HepG2 (cell line): ENCODE measurements at regions not wholly inside any gene's neighbourhood (a gene's known extent, or its start where the extent isn't known, plus 50 kb on each side); places are given as distances from the start of the nearest gene placed in this dataset.

Source experiments
- ATAC-seq: fragments of 200-7000 bp; cut with Tn5 transposase; 3 replicates; pipeline ENCODE4 v1.9.1; 2020; ENCODE audit warnings: mild to moderate bottlenecking, moderate library complexity
- BruUV-seq: library from RNA; stranded (reverse); fragments of 400-500 nt; replicated peaks from 2 replicates; lab custom pipeline; 2021; lab: Mats Ljungman, UMichigan
- CTCF ChIA-PET: fragments of 300-600 bp; formaldehyde crosslinking; extraction: SDS; loops from one replicate; lab custom pipeline; 2021; ENCODE audit warnings: low total read pairs, inconsistent platforms, low intra/inter-chr PET ratio; lab: Yijun Ruan, JAX
- POLR2A ChIA-PET: fragments of 350-600 bp; sonication (Branson Sonifier 250); formaldehyde crosslinking; loops from one replicate; lab custom pipeline; 2020; ENCODE audit warnings: antibody characterized with exemption, inconsistent platforms; lab: Yijun Ruan, JAX
- DNase-seq: peaks from one replicate; pipeline ENCODE4 v3.0.0-alpha.2; 2015; ENCODE audit warnings: low spot score
- FAIRE-seq: peaks from 3 replicates; lab custom pipeline; 2011; peaks lifted over from hg19 to GRCh38; lab: Jason Lieb, UNC
- H2AFZ ChIP-seq: one replicate; pipeline ENCODE4 v1.6.1; 2011; ENCODE audit warnings: low read length, inconsistent platforms
- H3K27ac ChIP-seq: fragments of 300-600 bp; 3 replicates; pipeline ENCODE4 v1.8.0; 2011; ENCODE audit warnings: mixed run types, mild to moderate bottlenecking, mixed read lengths, low read length, inconsistent platforms; ENCODE audit not compliant: insufficient read depth; ENCODE audit errors: extremely low read length
- H3K27me3 ChIP-seq, 2 experiments: fragments of 200-600 bp in 1 of 2; 2 replicates in 1 of 2; 3 replicates in 1 of 2; pipeline versions ENCODE4 v1.6.0 to v1.8.0; 2011; ENCODE audit warnings: low read length in 2 of 2, mild to moderate bottlenecking in 2 of 2, moderate library complexity in 2 of 2, inconsistent platforms in 1 of 2; ENCODE audit not compliant: insufficient read depth in 2 of 2, control insufficient read depth in 1 of 2
- H3K36me3 ChIP-seq, 2 experiments: fragments of 200-600 bp in 1 of 2; replicated peaks in 1 of 2; 2 replicates in 1 of 2; 3 replicates in 1 of 2; pipeline versions ENCODE4 v1.5.1 to v1.8.0; 2011; ENCODE audit warnings: low read length in 2 of 2, inconsistent platforms in 1 of 2; ENCODE audit not compliant: insufficient read depth in 2 of 2, control insufficient read depth in 1 of 2
- H3K4me1 ChIP-seq: 2 replicates; pipeline ENCODE4 v1.5.1; 2012; ENCODE audit warnings: low read length, inconsistent platforms; ENCODE audit not compliant: insufficient read depth
- H3K4me2 ChIP-seq: 2 replicates; pipeline ENCODE4 v1.6.0; 2011; ENCODE audit warnings: low read depth, low read length, inconsistent platforms
- H3K4me3 ChIP-seq, 3 experiments: fragments of 200-600 bp in 1 of 3; sonication (generic), shearing (Covaris generic) in 1 of 3; replicated peaks in 1 of 3; 2 replicates each; pipeline ENCODE4 v1.5.1; 2011 to 2016; ENCODE audit warnings: low read length in 3 of 3, inconsistent platforms in 2 of 3, low read depth in 2 of 3, mild to moderate bottlenecking in 2 of 3, control low read depth in 1 of 3, mixed read lengths in 1 of 3; ENCODE audit not compliant: insufficient read depth in 1 of 3
- H3K79me2 ChIP-seq: one replicate; pipeline ENCODE4 v1.6.1; 2011; ENCODE audit warnings: low read length, inconsistent platforms; ENCODE audit not compliant: insufficient read depth
- H3K9ac ChIP-seq: 2 replicates; pipeline ENCODE4 v1.6.0; 2011; ENCODE audit warnings: mild to moderate bottlenecking, low read depth, low read length, inconsistent platforms; ENCODE audit not compliant: insufficient read depth
- H3K9me3 ChIP-seq: 2 replicates; pipeline ENCODE4 v1.5.1; 2012; ENCODE audit warnings: mild to moderate bottlenecking, low read length
- H4K20me1 ChIP-seq: 2 replicates; pipeline ENCODE4 v1.6.0; 2011; ENCODE audit warnings: inconsistent platforms, mild to moderate bottlenecking, low read length, moderate library complexity; ENCODE audit not compliant: insufficient read depth
- GFI1 ChIP-seq: sonication (generic); formaldehyde crosslinking; IDR thresholded peaks from 2 replicates; pipeline ENCODE4 v1.5.0; 2020; ENCODE audit warnings: missing genetic modification reagents, mild to moderate bottlenecking, borderline replicate concordance
- MAFF ChIP-seq: IDR thresholded peaks from 2 replicates; pipeline ENCODE4 v1.6.1; 2011; ENCODE audit warnings: low read depth, low read length, improper control_type of control experiment
- MAFK ChIP-seq, 2 experiments: IDR thresholded peaks in 1 of 2; conservative IDR thresholded peaks in 1 of 2; 2 replicates each; pipeline ENCODE4 v1.6.1; 2011; ENCODE audit warnings: improper control_type of control experiment in 2 of 2, low read length in 2 of 2
- SOX13 ChIP-seq, 3 experiments: fragments of 450-650 bp in 1 of 3; sonication (generic) in 1 of 3; formaldehyde crosslinking in 1 of 3; IDR thresholded peaks in 2 of 3; conservative IDR thresholded peaks in 1 of 3; 2 replicates each; pipeline versions ENCODE4 v1.5.0 to v1.6.1; 2016 to 2020; ENCODE audit warnings: antibody characterized with exemption in 1 of 3, mild to moderate bottlenecking in 1 of 3, missing compliant biosample characterization in 1 of 3, missing genetic modification reagents in 1 of 3, moderate library complexity in 1 of 3
- ZNF121 ChIP-seq: sonication (generic); formaldehyde crosslinking; IDR thresholded peaks from 2 replicates; pipeline ENCODE4 v1.5.0; 2020; ENCODE audit warnings: mild to moderate bottlenecking, missing genetic modification reagents
- ZNF513 ChIP-seq: sonication (generic); formaldehyde crosslinking; conservative IDR thresholded peaks from 2 replicates; pipeline ENCODE4 v1.5.0; 2020; ENCODE audit warnings: missing genetic modification reagents
- WGBS: methylation state at CpG from one replicate; pipeline ENCODE4 v1.1.6; 2017; ENCODE audit warnings: low lambda C conversion rate; 5-methylcytosine and 5-hydroxymethylcytosine counted together
- in situ Hi-C: cut with HindIII; loops from 2 replicates; pipeline ENCODE4 v1.10.0; 2017; ENCODE audit warnings: low pct_unique_long_range_greater_than_20kb; ENCODE audit not compliant: extremely low pct_ligation_motif_present
- intact Hi-C: fragments of 100-400 bp; cut with micrococcal nuclease; formaldehyde crosslinking; loops from one replicate; pipeline ENCODE4 v1.10.0; 2022; ENCODE audit not compliant: unreplicated experiment
- TF ChIP-seq, protein P1 (sequence below): sonication (generic); formaldehyde crosslinking; IDR thresholded peaks from 2 replicates; pipeline ENCODE4 v1.4.0; 2020; ENCODE audit warnings: missing genetic modification reagents, borderline replicate concordance

DNA sequence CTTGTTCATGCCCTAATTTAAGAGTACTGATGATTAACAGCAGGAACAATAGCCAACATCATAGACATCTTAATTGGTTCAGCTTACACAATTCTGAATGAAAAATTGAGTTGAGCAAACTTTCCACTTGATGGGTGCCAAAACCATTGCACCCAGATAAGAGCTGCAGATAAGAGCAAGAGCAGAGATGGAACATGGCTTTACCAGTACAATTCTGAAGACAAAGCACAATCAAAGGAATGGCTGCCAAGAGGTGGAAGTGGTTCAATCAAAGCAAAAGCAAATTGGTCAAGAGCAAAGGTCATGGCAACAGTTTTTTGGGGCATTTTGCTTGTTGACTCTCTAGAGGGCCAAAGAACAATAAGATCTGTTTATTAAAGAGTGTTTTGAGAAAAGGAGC, 65.6 kb upstream of the ATP5MC3 start:
- Histone ChIP-seq H3K9me3 (no peaks in the 10 kb centered on the region), H4K20me1 (no peaks in the 10 kb centered on the region), H3K27ac (no peak overlapping the region), H3K4me2 (no peak overlapping the region), H3K27me3 (no peaks in the 10 kb centered on the region; a peak in 2 of 5 replicates), H3K79me2 (no peaks in the 10 kb centered on the region), H3K9ac (no peak overlapping the region), H3K4me1 (no peaks in the 10 kb centered on the region), H3K4me3 (no peak overlapping the region), H2AFZ (no peak overlapping the region), H3K36me3 (no peaks in the 10 kb centered on the region)
- no TSS peak for BruUV-seq
- CTCF ChIA-PET = no interaction called here
- TF ChIP-seq GFI1 (CRISPR knock-in tag) = peak; percentile 39; the same call in 1 of the 2 replicates
- TF ChIP-seq ZNF121 = no peak
- TF ChIP-seq, protein P1, sequence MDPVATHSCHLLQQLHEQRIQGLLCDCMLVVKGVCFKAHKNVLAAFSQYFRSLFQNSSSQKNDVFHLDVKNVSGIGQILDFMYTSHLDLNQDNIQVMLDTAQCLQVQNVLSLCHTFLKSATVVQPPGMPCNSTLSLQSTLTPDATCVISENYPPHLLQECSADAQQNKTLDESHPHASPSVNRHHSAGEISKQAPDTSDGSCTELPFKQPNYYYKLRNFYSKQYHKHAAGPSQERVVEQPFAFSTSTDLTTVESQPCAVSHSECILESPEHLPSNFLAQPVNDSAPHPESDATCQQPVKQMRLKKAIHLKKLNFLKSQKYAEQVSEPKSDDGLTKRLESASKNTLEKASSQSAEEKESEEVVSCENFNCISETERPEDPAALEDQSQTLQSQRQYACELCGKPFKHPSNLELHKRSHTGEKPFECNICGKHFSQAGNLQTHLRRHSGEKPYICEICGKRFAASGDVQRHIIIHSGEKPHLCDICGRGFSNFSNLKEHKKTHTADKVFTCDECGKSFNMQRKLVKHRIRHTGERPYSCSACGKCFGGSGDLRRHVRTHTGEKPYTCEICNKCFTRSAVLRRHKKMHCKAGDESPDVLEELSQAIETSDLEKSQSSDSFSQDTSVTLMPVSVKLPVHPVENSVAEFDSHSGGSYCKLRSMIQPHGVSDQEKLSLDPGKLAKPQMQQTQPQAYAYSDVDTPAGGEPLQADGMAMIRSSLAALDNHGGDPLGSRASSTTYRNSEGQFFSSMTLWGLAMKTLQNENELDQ = no peak
- TF ChIP-seq SOX13 (IDR thresholded peaks at IDR 0.05) = no peak
- 0 out of 4 replicates have a peak, but pooled peaks of 1 of the 2 experiments have one; percentile 12 for TF ChIP-seq SOX13 (CRISPR knock-in tag; conservative IDR thresholded peaks at IDR 0.05 in 1 of 2, IDR thresholded peaks at IDR 0.05 in 1 of 2)
- DNase-seq (no peak), FAIRE-seq (no peak), ATAC-seq (no peak)
- intact Hi-C loops (no loop called here), in situ Hi-C loops (no loop called here)
- POLR2A ChIA-PET = no interaction called here

DNA sequence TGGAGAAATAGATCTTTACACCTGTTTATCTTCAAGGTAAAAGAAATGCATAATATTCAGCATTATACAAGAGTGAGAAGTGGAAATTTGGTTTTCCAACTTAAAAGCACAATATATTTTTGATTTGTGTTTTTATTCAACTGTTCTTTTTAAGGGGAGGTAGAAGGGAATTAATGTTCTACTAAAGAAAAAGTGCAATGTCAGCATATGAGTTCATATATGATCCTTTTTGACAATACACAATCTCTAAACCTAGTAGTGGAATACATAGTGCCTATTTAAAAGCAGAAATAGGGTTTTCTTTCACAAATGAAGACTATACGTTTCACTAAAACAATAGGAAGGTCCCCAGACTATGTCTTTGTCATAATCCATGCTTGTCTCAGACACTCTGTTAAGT, 63.2 kb upstream of the ATP5MC3 start:
- H3K4me2 ChIP-seq = no peak overlapping the region
- WGBS = 0% methylated on average over 1 of the region's 1 CpG
- no peaks in the 10 kb centered on the region for H4K20me1 ChIP-seq
- no peaks in the 10 kb centered on the region; a peak in 2 of 5 replicates for H3K27me3 ChIP-seq
- H3K36me3 ChIP-seq = no peaks in the 10 kb centered on the region
- ChIA-PET CTCF (no interaction called here), POLR2A (no interaction called here)
- H3K9ac ChIP-seq = no peak overlapping the region
- no peak overlapping the region for H3K27ac ChIP-seq
- FAIRE-seq = no peak
- H3K4me3 ChIP-seq = no peak overlapping the region
- H3K4me1 ChIP-seq = no peaks in the 10 kb centered on the region
- TF ChIP-seq ZNF513 (CRISPR knock-in tag) (no peak), MAFK (conservative IDR thresholded peaks at IDR 0.05 in 1 of 2, IDR thresholded peaks at IDR 0.05 in 1 of 2; ENCODE audit: low read length in 2 of 2) (peak; percentile 97 to 99), MAFF (peak; percentile 97)
- no peaks in the 10 kb centered on the region for H3K79me2 ChIP-seq
- no peaks in the 10 kb centered on the region for H3K9me3 ChIP-seq
- in situ Hi-C loops = no loop called here
- intact Hi-C loops = no loop called here
- no TSS peak for BruUV-seq
- H2AFZ ChIP-seq = no peak overlapping the region
- no peak for ATAC-seq
- DNase-seq = no peak
